Fibroblast of lung (primary cell): ENCODE measurements at regions not wholly inside any gene's neighbourhood (a gene's known extent, or its start where the extent isn't known, plus 50 kb on each side); places are given as distances from the start of the nearest gene placed in this dataset.
"Not testable (repeated sequence)": the region's sequence is repeated elsewhere in the genome, so short reads cannot be mapped to it uniquely, and the experiment has no call there.

ENCODE experiments used
- DNase-seq, 2 donors: peaks; one replicate each; pipeline versions ENCODE4 v3.0.0 to v3.0.0-alpha.2; 2010; ENCODE audit warnings: low read depth in 2 of 2
- H2AFZ ChIP-seq: 2 replicates; pipeline ENCODE4 v1.5.1; 2012; ENCODE audit warnings: low read length, control low read depth, inconsistent platforms
- H3K27ac ChIP-seq: 2 replicates; pipeline ENCODE4 v1.5.1; 2011; ENCODE audit warnings: low read length, control low read depth; ENCODE audit not compliant: insufficient read depth
- H3K27me3 ChIP-seq: 2 replicates; pipeline ENCODE4 v1.5.1; 2011; ENCODE audit warnings: mild to moderate bottlenecking, low read length; ENCODE audit not compliant: control insufficient read depth, insufficient read depth
- H3K36me3 ChIP-seq: 2 replicates; pipeline ENCODE4 v1.5.1; 2011; ENCODE audit warnings: low read length; ENCODE audit not compliant: control insufficient read depth, insufficient read depth
- H3K4me1 ChIP-seq: 2 replicates; pipeline ENCODE4 v1.5.1; 2011; ENCODE audit warnings: low read length; ENCODE audit not compliant: control insufficient read depth, insufficient read depth; ENCODE audit errors: extremely low read depth
- H3K4me2 ChIP-seq: 2 replicates; pipeline ENCODE4 v1.5.1; 2011; ENCODE audit warnings: low read length, control low read depth; ENCODE audit not compliant: insufficient read depth; ENCODE audit errors: extremely low read depth
- H3K4me3 ChIP-seq, 4 experiments: fragments of 200-600 bp in 1 of 4; sonication (generic) in 1 of 4; replicated peaks in 1 of 4; 2 replicates each; pipeline ENCODE4 v1.5.1; 2011 to 2016; ENCODE audit warnings: low read length in 4 of 4, low read depth in 3 of 4, mild to moderate bottlenecking in 3 of 4, control low read depth in 2 of 4, inconsistent platforms in 1 of 4, mixed read lengths in 1 of 4; ENCODE audit not compliant: insufficient read depth in 1 of 4; ENCODE audit errors: control extremely low read depth in 1 of 4
- H3K79me2 ChIP-seq: 2 replicates; pipeline ENCODE4 v1.5.1; 2012; ENCODE audit warnings: mild to moderate bottlenecking, low read length, inconsistent platforms; ENCODE audit not compliant: control insufficient read depth, insufficient read depth
- H3K9ac ChIP-seq: 2 replicates; pipeline ENCODE4 v1.5.1; 2011; ENCODE audit warnings: mild to moderate bottlenecking, low read length, control low read depth; ENCODE audit not compliant: insufficient read depth
- H3K9me3 ChIP-seq: 2 replicates; pipeline ENCODE4 v1.5.1; 2012; ENCODE audit warnings: low read depth, low read length; ENCODE audit not compliant: control insufficient read depth, insufficient read depth
- H4K20me1 ChIP-seq: 2 replicates; pipeline ENCODE4 v1.5.1; 2011; ENCODE audit warnings: low read length; ENCODE audit not compliant: control insufficient read depth, insufficient read depth; ENCODE audit errors: extremely low read depth
- EZH2 ChIP-seq: IDR thresholded peaks from 2 replicates; pipeline ENCODE4 v1.5.1; 2012; ENCODE audit warnings: low read length, control low read depth, mild to moderate bottlenecking; ENCODE audit errors: missing control alignments
- TF ChIP-seq, protein P1 (sequence below), 2 donors: IDR thresholded peaks in 1 of 2; conservative IDR thresholded peaks in 1 of 2; 1 replicate in 1 of 2; 2 replicates in 1 of 2; pipeline ENCODE4 v1.5.1; 2011 to 2012; ENCODE audit warnings: low read length in 2 of 2, control low read depth in 1 of 2, inconsistent platforms in 1 of 2, low read depth in 1 of 2, mild to moderate bottlenecking in 1 of 2

- not testable (repeated sequence) for H3K27ac ChIP-seq, H4K20me1 ChIP-seq, H3K4me2 ChIP-seq, H3K4me1 ChIP-seq, H3K79me2 ChIP-seq, H3K4me3 ChIP-seq, H2AFZ ChIP-seq, H3K27me3 ChIP-seq, H3K36me3 ChIP-seq, H3K9ac ChIP-seq, H3K9me3 ChIP-seq, DNase-seq
Measured at GRCh38 chr1:232156070-232156469, 473.9 kb downstream of the SIPA1L2 start.

- Histone ChIP-seq H3K9me3 (no peaks in the 10 kb centered on the region), H3K4me2 (no peak overlapping the region), H3K4me1 (no peaks in the 10 kb centered on the region), H4K20me1 (no peaks in the 10 kb centered on the region), H3K9ac (no peak overlapping the region), H3K36me3 (no peaks in the 10 kb centered on the region), H3K27ac (no peak overlapping the region), H2AFZ (no peak overlapping the region), H3K79me2 (no peaks in the 10 kb centered on the region), H3K27me3 (no peaks in the 10 kb centered on the region), H3K4me3 (no peak overlapping the region)
- TF ChIP-seq EZH2, result no peak
- TF ChIP-seq, protein P1, sequence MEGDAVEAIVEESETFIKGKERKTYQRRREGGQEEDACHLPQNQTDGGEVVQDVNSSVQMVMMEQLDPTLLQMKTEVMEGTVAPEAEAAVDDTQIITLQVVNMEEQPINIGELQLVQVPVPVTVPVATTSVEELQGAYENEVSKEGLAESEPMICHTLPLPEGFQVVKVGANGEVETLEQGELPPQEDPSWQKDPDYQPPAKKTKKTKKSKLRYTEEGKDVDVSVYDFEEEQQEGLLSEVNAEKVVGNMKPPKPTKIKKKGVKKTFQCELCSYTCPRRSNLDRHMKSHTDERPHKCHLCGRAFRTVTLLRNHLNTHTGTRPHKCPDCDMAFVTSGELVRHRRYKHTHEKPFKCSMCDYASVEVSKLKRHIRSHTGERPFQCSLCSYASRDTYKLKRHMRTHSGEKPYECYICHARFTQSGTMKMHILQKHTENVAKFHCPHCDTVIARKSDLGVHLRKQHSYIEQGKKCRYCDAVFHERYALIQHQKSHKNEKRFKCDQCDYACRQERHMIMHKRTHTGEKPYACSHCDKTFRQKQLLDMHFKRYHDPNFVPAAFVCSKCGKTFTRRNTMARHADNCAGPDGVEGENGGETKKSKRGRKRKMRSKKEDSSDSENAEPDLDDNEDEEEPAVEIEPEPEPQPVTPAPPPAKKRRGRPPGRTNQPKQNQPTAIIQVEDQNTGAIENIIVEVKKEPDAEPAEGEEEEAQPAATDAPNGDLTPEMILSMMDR (conservative IDR thresholded peaks at IDR 0.05 in 1 of 2, IDR thresholded peaks at IDR 0.05 in 1 of 2; ENCODE audit: low read depth in 1 of 2, low read length in 2 of 2), result no peak
- DNase-seq, result no peak
Measured at GRCh38 chr1:232153652-232154051, 476.3 kb downstream of the SIPA1L2 start.

- H3K27me3 ChIP-seq, result no peaks in the 10 kb centered on the region
- H3K4me2 ChIP-seq, result no peak overlapping the region
- no peak overlapping the region for H3K4me3 ChIP-seq
- H3K4me1 ChIP-seq, result no peaks in the 10 kb centered on the region
- H3K36me3 ChIP-seq, result no peaks in the 10 kb centered on the region
- H3K9me3 ChIP-seq, result no peaks in the 10 kb centered on the region
- H3K79me2 ChIP-seq, result no peaks in the 10 kb centered on the region
- no peak for DNase-seq
- H4K20me1 ChIP-seq, result no peaks in the 10 kb centered on the region
- H3K27ac ChIP-seq, result no peak overlapping the region
- no peak overlapping the region for H3K9ac ChIP-seq
- TF ChIP-seq, protein P1 (conservative IDR thresholded peaks at IDR 0.05 in 1 of 2, IDR thresholded peaks at IDR 0.05 in 1 of 2; ENCODE audit: low read depth in 1 of 2, low read length in 2 of 2), result no peak
- TF ChIP-seq EZH2, result no peak
- H2AFZ ChIP-seq, result no peak overlapping the region
Measured at GRCh38 chr1:232150770-232151548, 479.0 kb downstream of the SIPA1L2 start.
